GM18499 (cell line): ENCODE measurements at regions not wholly inside any gene's neighbourhood (a gene's known extent, or its start where the extent isn't known, plus 50 kb on each side); places are given as distances from the start of the nearest gene placed in this dataset.
"Not testable (repeated sequence)": the region's sequence is repeated elsewhere in the genome, so short reads cannot be mapped to it uniquely, and the experiment has no call there.

Experiments used
- ATAC-seq: cut with Tn5 transposase; IDR thresholded peaks from one replicate; pipeline ENCODE4 v1.9.1; 2021; ENCODE audit warnings: moderate number of reproducible peaks; ENCODE audit not compliant: insufficient read depth, unreplicated experiment

GRCh38 chr9:29213417-29214153 is 1640.3 kb upstream of the C9orf72 start, which contains the start of gene LINGO2:
Gene LINGO2 (minus strand): TSS chr9:29213601.
- ATAC-seq, result no peak

- no peak for ATAC-seq
These were observed 1640.9 kb upstream of the C9orf72 start for GRCh38 chr9:29214154-29214689.

DNA sequence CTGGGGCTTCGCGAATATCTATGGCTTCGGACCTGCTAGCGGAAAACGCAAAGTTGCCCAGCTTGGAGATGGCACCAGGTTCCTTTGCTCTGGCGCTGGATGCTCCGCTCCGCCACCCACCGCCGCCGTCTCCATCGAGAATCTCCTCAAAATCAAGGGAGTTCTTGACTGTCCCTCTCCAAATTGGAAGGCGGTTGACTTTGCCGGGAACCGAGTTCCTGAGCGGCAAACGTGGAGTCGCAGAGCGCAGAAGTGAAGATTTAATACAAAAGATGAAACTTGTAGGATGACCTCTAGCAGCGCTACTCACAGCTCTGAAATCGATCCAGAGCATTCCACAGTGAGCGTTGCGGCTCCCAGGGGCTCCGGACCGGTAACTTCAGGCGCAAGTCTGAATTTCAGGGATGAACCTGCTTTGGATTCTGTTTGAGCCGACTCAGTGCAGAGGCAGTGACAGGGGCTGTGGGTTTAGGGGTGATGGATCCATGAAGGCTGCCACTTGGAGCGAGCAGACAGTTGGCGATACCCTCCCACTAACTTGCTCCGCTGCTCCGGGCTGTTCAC is 1641.5 kb upstream of the C9orf72 start:
- ATAC-seq, result no peak

DNA sequence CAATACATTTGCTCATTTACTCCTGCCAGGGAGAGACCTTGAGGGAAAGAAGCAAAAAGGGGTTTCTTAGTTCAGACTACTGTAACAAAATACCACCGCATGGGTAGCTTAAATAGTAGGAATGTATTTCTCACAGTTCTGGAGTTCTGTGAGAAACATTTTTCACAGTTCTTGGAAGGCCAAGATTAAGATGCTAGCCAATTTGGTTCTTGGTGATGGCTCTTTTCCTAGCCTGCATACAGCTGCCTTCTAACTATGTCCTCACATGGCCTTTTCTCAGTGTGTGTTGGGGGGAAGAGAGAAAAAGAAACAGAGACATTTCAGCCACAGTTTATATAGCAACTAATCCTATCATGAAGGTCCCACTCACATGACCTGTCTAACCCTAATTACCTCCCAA is 1644.7 kb upstream of the C9orf72 start:
- no peak for ATAC-seq

GRCh38 chr9:29220596-29221251 is 1647.4 kb upstream of the C9orf72 start:
- ATAC-seq, result no peak

DNA sequence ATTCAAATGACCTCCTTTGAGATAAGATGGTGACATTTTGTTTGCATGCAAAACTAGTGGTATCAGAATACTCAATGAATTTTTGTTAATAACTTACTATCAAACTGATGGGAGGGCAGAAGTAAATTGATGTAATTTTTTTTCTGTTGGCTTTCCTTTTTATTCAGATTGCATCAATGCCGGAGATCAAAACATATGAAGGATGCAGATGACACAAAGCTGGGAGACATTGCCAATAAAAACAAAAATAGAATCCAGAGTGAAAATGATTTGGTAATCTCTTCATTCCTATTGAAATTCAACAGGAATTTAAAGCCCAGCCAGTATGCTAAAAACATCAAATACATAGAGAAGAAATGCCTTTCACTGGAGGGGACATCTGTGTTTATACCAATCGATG is 1655.3 kb upstream of the C9orf72 start:
- ATAC-seq, result no peak

GRCh38 chr9:29230931-29231330 is 1657.7 kb upstream of the C9orf72 start:
- no peak for ATAC-seq

DNA sequence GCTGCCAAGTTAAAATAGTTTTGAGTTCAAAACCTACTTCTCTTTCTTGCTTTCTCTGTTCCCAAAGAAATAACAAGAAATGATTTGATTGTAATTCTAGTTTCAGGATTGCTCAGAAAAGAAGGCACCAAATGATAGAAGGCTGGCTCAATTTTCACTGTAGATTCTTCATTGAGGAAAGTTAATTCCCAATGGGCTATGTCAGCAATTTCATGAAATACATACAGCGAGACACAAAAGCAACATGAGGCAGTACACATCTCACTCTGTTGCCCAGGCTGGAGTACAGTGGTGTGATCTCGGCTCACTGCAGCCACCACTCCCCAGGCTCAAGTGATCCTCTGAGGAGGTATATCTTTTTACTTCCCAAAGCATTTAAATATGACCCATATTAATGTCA is 1659.9 kb upstream of the C9orf72 start:
- ATAC-seq, result no peak

GRCh38 chr9:29241320-29241719 is 1668.0 kb upstream of the C9orf72 start:
- ATAC-seq, result no peak

- no peak for ATAC-seq
These were observed 1672.1 kb upstream of the C9orf72 start for GRCh38 chr9:29245351-29245750.

DNA sequence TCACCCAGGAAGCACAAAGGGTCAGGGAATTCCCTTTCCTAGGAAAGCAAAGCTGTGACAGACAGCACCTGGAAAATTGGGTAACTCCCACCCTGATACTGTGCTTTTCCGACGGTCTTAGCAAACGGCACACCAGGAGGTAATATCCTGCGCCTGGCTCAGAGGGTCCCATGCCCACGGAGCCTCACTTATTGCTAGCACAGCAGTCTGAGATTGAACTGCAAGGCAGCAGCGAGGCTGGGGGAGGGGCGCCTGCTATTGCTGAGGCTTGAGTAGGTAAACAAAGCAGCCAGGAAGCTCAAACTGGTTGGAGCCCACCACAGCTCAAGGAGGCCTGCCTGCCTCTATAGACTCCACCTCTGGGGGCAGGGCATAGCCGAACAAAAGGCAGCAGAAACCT is 1697.1 kb upstream of the C9orf72 start:
- ATAC-seq, result not testable (repeated sequence)

DNA sequence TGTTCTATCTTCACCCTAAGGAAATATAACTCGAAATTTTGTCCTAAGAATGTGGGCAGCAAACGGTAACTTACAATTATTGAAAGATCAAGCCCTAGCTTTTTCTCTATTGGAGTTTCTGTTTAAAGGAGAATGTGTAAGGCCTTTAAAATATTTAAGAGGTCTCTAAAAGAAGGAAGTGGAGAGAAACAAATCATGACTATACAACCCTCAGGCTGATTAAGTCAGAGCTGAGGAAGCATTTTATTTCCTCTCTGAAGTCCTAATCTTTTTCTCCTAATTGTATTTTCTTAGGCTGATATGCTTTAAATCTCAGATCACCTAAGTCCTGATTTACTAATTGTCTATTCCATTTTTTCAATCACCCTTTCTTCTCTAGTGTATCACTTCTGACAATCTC is 1708.8 kb upstream of the C9orf72 start:
- no peak for ATAC-seq

- ATAC-seq, result no peak
These were observed 1712.5 kb upstream of the C9orf72 start for GRCh38 chr9:29285818-29286217.

DNA sequence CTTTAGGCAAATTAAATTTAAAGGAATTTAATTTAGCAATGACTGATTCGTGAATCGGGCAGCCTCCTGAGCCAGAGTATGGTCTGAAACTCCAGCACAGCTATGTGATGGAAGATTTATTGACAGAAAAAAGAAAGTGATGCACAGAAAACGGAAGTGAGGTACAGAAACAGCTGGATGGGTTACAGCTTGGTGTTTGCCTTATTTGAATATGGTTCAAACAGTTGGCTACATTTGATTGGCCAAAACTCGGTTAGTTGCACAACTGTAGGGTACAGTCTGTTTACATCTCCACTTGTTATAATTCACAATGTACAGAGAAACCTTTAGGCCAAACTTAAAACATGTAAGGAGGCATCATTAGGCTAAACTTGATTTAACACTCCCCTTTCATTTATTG is 1716.1 kb upstream of the C9orf72 start:
- no peak for ATAC-seq

DNA sequence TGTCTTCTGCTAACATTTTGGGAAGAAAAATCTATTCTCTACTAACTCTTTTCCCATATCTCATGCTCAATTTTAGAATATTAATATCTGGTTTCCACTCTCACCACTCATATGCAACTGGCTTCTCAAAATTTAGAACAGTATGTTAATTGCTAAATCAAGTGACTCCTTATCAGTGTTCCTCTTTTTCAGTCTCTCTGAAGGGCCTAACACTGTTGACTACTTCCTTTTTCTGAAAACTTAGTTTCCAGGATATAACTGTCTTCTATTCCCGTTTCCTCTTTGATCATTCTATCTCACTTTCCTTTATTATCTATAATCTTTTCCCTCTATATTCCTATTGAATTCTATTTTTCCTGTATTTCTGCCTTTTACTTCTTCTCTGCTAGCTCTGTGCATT is 1717.2 kb upstream of the C9orf72 start:
- ATAC-seq, result no peak

DNA sequence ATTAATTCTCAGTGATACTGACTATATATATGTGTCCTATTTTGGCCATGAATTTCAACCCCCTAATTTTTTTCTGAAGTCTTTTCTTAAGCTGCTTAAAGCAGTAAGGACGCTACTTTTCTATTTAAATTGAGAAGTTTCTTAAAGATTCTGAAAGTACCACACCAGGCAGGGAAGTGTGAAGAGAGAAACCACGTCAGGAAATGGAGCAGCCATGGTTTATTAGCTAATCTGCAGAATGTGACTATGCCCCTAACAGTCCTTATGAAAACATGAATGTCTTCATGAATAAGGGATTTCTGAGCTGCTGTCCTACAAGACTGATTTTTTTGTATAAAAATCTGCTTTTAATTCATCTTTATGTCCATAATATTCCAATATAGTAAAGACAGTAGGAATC is 1724.3 kb upstream of the C9orf72 start:
- no peak for ATAC-seq

DNA sequence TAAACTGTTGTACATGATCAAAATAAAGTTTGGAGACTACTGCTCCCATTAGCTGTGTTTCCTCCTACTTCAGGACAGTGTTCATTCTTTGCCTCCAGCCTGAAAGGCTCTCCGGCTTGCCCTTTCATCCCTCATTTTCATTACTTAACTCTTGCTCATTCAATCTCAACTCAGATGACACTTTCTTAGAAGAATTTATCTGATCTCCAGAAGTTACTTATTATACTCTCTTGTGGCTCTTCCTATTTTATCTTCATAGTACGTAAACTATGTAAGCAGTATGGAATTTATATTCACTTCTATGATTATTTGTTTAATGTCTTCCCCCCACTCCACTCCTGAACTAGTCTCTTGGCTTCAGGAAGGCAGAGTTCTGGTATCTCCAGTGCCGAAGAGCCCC is 1737.9 kb upstream of the C9orf72 start:
- no peak for ATAC-seq

- ATAC-seq, result no peak
These were observed 1739.0 kb upstream of the C9orf72 start for GRCh38 chr9:29312327-29312726.

GRCh38 chr9:29319736-29320513 is 1746.6 kb upstream of the C9orf72 start:
- ATAC-seq, result no peak

- no peak for ATAC-seq
These were observed 1749.0 kb upstream of the C9orf72 start for GRCh38 chr9:29322240-29322639.

DNA sequence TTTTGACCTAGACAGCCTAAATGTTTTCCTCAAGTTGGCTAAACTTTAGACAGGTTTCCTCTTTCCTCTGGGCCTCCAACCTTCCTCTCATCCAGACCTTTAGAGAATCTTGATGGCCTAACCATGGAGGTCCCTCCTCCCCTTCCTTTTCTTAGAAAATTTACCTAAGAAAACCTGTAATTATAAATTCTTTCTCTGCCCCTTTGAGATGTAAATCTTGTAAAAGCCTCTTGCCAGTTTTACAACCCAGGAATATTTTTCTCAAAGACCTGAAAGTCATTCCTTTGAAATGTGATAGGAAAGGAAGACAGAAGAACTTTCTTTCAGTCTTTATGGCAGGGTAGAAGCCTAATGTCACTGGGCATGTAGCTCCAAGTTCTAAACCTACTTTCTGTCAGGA is 1752.6 kb upstream of the C9orf72 start:
- ATAC-seq, result no peak
